GM19463 (cell line): ENCODE measurements at regions not wholly inside any gene's neighbourhood (a gene's known extent, or its start where the extent isn't known, plus 50 kb on each side); places are given as distances from the start of the nearest gene placed in this dataset.

Experiments
- ATAC-seq: cut with Tn5 transposase; IDR thresholded peaks from one replicate; pipeline ENCODE4 v1.9.1; 2021; ENCODE audit warnings: mild to moderate bottlenecking, moderate library complexity; ENCODE audit not compliant: unreplicated experiment

- ATAC-seq, result no peak
Observed at GRCh38 chr2:242020196-242021004, 150.9 kb downstream of the RTP5 start.

- no peak for ATAC-seq
Observed at GRCh38 chr2:242022550-242023290, 153.2 kb downstream of the RTP5 start.

GRCh38 chr2:242024751-242025355 is 155.3 kb downstream of the RTP5 start:
- ATAC-seq, result no peak

GRCh38 chr2:242027676-242028450 is 158.3 kb downstream of the RTP5 start:
- no peak for ATAC-seq

GRCh38 chr2:242029422-242030225 is 160.1 kb downstream of the RTP5 start:
- no peak for ATAC-seq

GRCh38 chr2:242030226-242030575 is 160.7 kb downstream of the RTP5 start:
- ATAC-seq, result no peak

GRCh38 chr2:242030858-242031257 is 161.3 kb downstream of the RTP5 start:
- no peak for ATAC-seq

GRCh38 chr2:242031481-242032019 is 162.0 kb downstream of the RTP5 start:
- no peak for ATAC-seq

GRCh38 chr2:242032780-242033656 is 163.5 kb downstream of the RTP5 start:
- no peak for ATAC-seq

GRCh38 chr2:242034138-242034537 is 164.6 kb downstream of the RTP5 start:
- ATAC-seq, result no peak

- no peak for ATAC-seq
Observed at GRCh38 chr2:242034996-242035814, 165.7 kb downstream of the RTP5 start.

- no peak for ATAC-seq
Observed at GRCh38 chr2:242035858-242036652, 166.5 kb downstream of the RTP5 start.

GRCh38 chr2:242036653-242036950 is 167.1 kb downstream of the RTP5 start:
- ATAC-seq, result no peak

- no peak for ATAC-seq
Observed at GRCh38 chr2:242038166-242038927, 168.8 kb downstream of the RTP5 start.

GRCh38 chr2:242038928-242039341 is 169.4 kb downstream of the RTP5 start:
- ATAC-seq, result no peak

- ATAC-seq, result no peak
Observed at GRCh38 chr2:242040303-242040655, 170.8 kb downstream of the RTP5 start.

GRCh38 chr2:242040681-242041080 is 171.2 kb downstream of the RTP5 start:
- ATAC-seq, result no peak
